ENCODE measurements at regions not wholly inside any gene's neighbourhood (a gene's known extent, or its start where the extent isn't known, plus 50 kb on each side); places are given as distances from the start of the nearest gene placed in this dataset.
"Not testable (repeated sequence)": the region's sequence is repeated elsewhere in the genome, so short reads cannot be mapped to it uniquely, and the experiment has no call there.

GRCh38 chr7:106457678-106458077 is 172.9 kb upstream of the NAMPT start:
- no peak for TF ChIP-seq ZNF274 (IDR thresholded peaks at IDR 0.05; ENCODE audit: low read depth, low read length)
- H3K4me3 ChIP-seq (ENCODE audit: low read length): no peak overlapping the region

- TF ChIP-seq ZNF274 (IDR thresholded peaks at IDR 0.05; ENCODE audit: low read depth, low read length): no peak
- H3K4me3 ChIP-seq (ENCODE audit: low read length): no peak overlapping the region
Measured at GRCh38 chr7:106456329-106456728, 171.5 kb upstream of the NAMPT start.

GRCh38 chr7:106452031-106452851 is 167.5 kb upstream of the NAMPT start:
- TF ChIP-seq ZNF274 (IDR thresholded peaks at IDR 0.05; ENCODE audit: low read depth, low read length): no peak
- H3K4me3 ChIP-seq (ENCODE audit: low read length): no peak overlapping the region

- TF ChIP-seq ZNF274 (IDR thresholded peaks at IDR 0.05; ENCODE audit: low read depth, low read length): no peak
Measured at GRCh38 chr7:106451171-106451570, 166.4 kb upstream of the NAMPT start.

GRCh38 chr7:106450716-106451115 is 165.9 kb upstream of the NAMPT start:
- no peak for TF ChIP-seq ZNF274 (IDR thresholded peaks at IDR 0.05; ENCODE audit: low read depth, low read length)
- no peak overlapping the region for H3K4me3 ChIP-seq (ENCODE audit: low read length)

More at GRCh38 chr7:106451171-106451570, 166.4 kb upstream of the NAMPT start:
- H3K4me3 ChIP-seq (ENCODE audit: low read length): no peak overlapping the region

- H3K4me3 ChIP-seq (ENCODE audit: low read length): no peak overlapping the region
- TF ChIP-seq ZNF274 (IDR thresholded peaks at IDR 0.05; ENCODE audit: low read depth, low read length): no peak
Measured at GRCh38 chr7:106448992-106449859, 164.4 kb upstream of the NAMPT start.

GRCh38 chr7:106448346-106448991 is 163.7 kb upstream of the NAMPT start:
- no peak overlapping the region for H3K4me3 ChIP-seq (ENCODE audit: low read length)
- no peak for TF ChIP-seq ZNF274 (IDR thresholded peaks at IDR 0.05; ENCODE audit: low read depth, low read length)

- no peak for TF ChIP-seq ZNF274 (IDR thresholded peaks at IDR 0.05; ENCODE audit: low read depth, low read length)
- no peak overlapping the region for H3K4me3 ChIP-seq (ENCODE audit: low read length)
Measured at GRCh38 chr7:106447318-106447847, 162.6 kb upstream of the NAMPT start.

- H3K4me3 ChIP-seq (ENCODE audit: low read length): not testable (repeated sequence)
Measured at GRCh38 chr7:106445366-106445765, 160.6 kb upstream of the NAMPT start.

GRCh38 chr7:106444068-106444655 is 159.4 kb upstream of the NAMPT start:
- TF ChIP-seq ZNF274 (IDR thresholded peaks at IDR 0.05; ENCODE audit: low read depth, low read length): no peak
- H3K4me3 ChIP-seq (ENCODE audit: low read length): no peak overlapping the region

GRCh38 chr7:106443156-106443555 is 158.4 kb upstream of the NAMPT start:
- TF ChIP-seq ZNF274 (IDR thresholded peaks at IDR 0.05; ENCODE audit: low read depth, low read length): no peak

GRCh38 chr7:106442476-106442875 is 157.7 kb upstream of the NAMPT start:
- no peak for TF ChIP-seq ZNF274 (IDR thresholded peaks at IDR 0.05; ENCODE audit: low read depth, low read length)
- H3K4me3 ChIP-seq (ENCODE audit: low read length): no peak overlapping the region

More at GRCh38 chr7:106443156-106443555, 158.4 kb upstream of the NAMPT start:
- no peak overlapping the region for H3K4me3 ChIP-seq (ENCODE audit: low read length)

- H3K4me3 ChIP-seq (ENCODE audit: low read length): not testable (repeated sequence)
Measured at GRCh38 chr7:106441343-106441742, 156.6 kb upstream of the NAMPT start.

GRCh38 chr7:106436933-106437332 is 152.2 kb upstream of the NAMPT start:
- H3K4me3 ChIP-seq (ENCODE audit: low read length): not testable (repeated sequence)

Data from GM08714 (cell line).